BE2C (cell line): ENCODE measurements at regions not wholly inside any gene's neighbourhood (a gene's known extent, or its start where the extent isn't known, plus 50 kb on each side); places are given as distances from the start of the nearest gene placed in this dataset.

Experiments
- DNase-seq: peaks from one replicate; pipeline ENCODE4 v3.0.0-alpha.2; 2020
- H3K27me3 ChIP-seq: fragments of 250-450 bp; sonication (Bioruptor Pico); 2 replicates; pipeline ENCODE4 v1.5.1; 2020; ENCODE audit warnings: mild to moderate bottlenecking
- H3K36me3 ChIP-seq: fragments of 250-450 bp; sonication (Bioruptor Pico); 2 replicates; pipeline ENCODE4 v1.5.1; 2020; ENCODE audit warnings: mild to moderate bottlenecking
- H3K4me1 ChIP-seq: fragments of 250-450 bp; sonication (Bioruptor Pico); 2 replicates; pipeline ENCODE4 v1.5.1; 2020
- H3K4me3 ChIP-seq: 2 replicates; pipeline ENCODE4 v1.5.1; 2011; ENCODE audit warnings: low read depth, low read length
- H3K9me3 ChIP-seq: fragments of 250-450 bp; sonication (Bioruptor Pico); 2 replicates; pipeline ENCODE4 v1.5.1; 2020
- CTCF ChIP-seq: IDR thresholded peaks from 2 replicates; pipeline ENCODE4 v1.5.1; 2012; ENCODE audit warnings: mild to moderate bottlenecking, low read depth, low read length

GRCh38 chr4:26075583-26075982 lies 161.6 kb downstream of the SMIM20 start:
- H3K4me1 ChIP-seq, result no peaks in the 10 kb centered on the region
- no peak for DNase-seq
- no peak overlapping the region for H3K4me3 ChIP-seq
- TF ChIP-seq CTCF, result no peak
- H3K27me3 ChIP-seq, result no peaks in the 10 kb centered on the region
- H3K36me3 ChIP-seq, result no peaks in the 10 kb centered on the region
- no peaks in the 10 kb centered on the region for H3K9me3 ChIP-seq

- Histone ChIP-seq H3K4me3 (no peak overlapping the region), H3K36me3 (no peaks in the 10 kb centered on the region), H3K27me3 (no peaks in the 10 kb centered on the region), H3K4me1 (no peaks in the 10 kb centered on the region), H3K9me3 (no peaks in the 10 kb centered on the region)
- no peak for DNase-seq
- TF ChIP-seq CTCF, result no peak
These were observed 162.1 kb downstream of the SMIM20 start for GRCh38 chr4:26076000-26076587.

- no peak for DNase-seq
- no peaks in the 10 kb centered on the region for H3K36me3 ChIP-seq
These were observed 162.9 kb downstream of the SMIM20 start for GRCh38 chr4:26076896-26077295.

GRCh38 chr4:26077756-26078155 lies 163.7 kb downstream of the SMIM20 start:
- no peak overlapping the region for H3K4me3 ChIP-seq
- no peaks in the 10 kb centered on the region for H3K36me3 ChIP-seq
- DNase-seq, result no peak
- H3K9me3 ChIP-seq, result no peaks in the 10 kb centered on the region
- no peaks in the 10 kb centered on the region for H3K27me3 ChIP-seq
- H3K4me1 ChIP-seq, result no peaks in the 10 kb centered on the region
- no peak for TF ChIP-seq CTCF

More at GRCh38 chr4:26076896-26077295, 162.9 kb downstream of the SMIM20 start:
- Histone ChIP-seq H3K4me3 (no peak overlapping the region), H3K9me3 (no peaks in the 10 kb centered on the region), H3K4me1 (no peaks in the 10 kb centered on the region), H3K27me3 (no peaks in the 10 kb centered on the region)
- TF ChIP-seq CTCF, result no peak

- no peak for TF ChIP-seq CTCF
- H3K4me3 ChIP-seq, result no peak overlapping the region
- no peaks in the 10 kb centered on the region for H3K4me1 ChIP-seq
- peaks cover under 1% of the 10 kb centered on the region; the same call in 1 of the 2 replicates for H3K27me3 ChIP-seq
- DNase-seq, result no peak
- no peaks in the 10 kb centered on the region for H3K9me3 ChIP-seq
- H3K36me3 ChIP-seq, result no peaks in the 10 kb centered on the region
These were observed 167.0 kb downstream of the SMIM20 start for GRCh38 chr4:26080870-26081628.
